ENCODE measurements at regions not wholly inside any gene's neighbourhood (a gene's known extent, or its start where the extent isn't known, plus 50 kb on each side); places are given as distances from the start of the nearest gene placed in this dataset.

DNA sequence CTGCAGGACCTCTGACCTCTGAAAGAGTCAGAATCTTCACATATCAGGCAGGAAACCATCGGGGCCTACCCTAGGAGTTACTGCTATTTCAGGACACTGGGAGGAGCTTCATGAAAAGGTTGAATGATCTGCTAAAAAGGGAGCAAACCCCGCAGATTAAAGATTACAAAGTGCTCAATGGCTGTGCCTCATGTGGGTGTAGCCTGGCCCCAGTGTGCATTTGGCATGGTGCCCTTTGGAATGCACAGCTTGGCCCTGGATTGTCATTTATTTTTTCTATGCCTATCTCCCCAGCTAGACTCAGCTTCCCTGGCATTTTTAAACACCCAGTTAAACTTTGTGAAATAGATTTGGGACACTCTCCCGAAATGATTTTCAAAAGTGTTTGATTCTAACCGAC lies 368.5 kb upstream of the SPTLC3 start:
- Histone ChIP-seq H3K4me3 (ENCODE audit: low read depth, low read length, poor library complexity, severe bottlenecking) (no peak overlapping the region), H3K27ac (ENCODE audit: low read depth, low read length, poor library complexity, severe bottlenecking) (no peak overlapping the region), H4K20me1 (ENCODE audit: insufficient read depth, low read length) (no peaks in the 10 kb centered on the region), H3K9ac (ENCODE audit: low read length) (no peak overlapping the region), H3K27me3 (ENCODE audit: insufficient read depth, low read length) (no peaks in the 10 kb centered on the region), H3K4me1 (ENCODE audit: insufficient read depth, low read length, severe bottlenecking) (no peaks in the 10 kb centered on the region), H3K36me3 (ENCODE audit: insufficient read depth, low read length) (no peaks in the 10 kb centered on the region), H3K4me2 (ENCODE audit: low read length) (no peak overlapping the region), H3F3A (ENCODE audit: insufficient read depth, low read length) (no peaks in the 10 kb centered on the region), H2AFZ (ENCODE audit: low read length) (no peak overlapping the region), H3K79me2 (ENCODE audit: insufficient read depth, low read length) (no peaks in the 10 kb centered on the region), H3K9me2 (ENCODE audit: low read depth, low read length) (no peaks in the 10 kb centered on the region), H3K9me3 (ENCODE audit: low read length) (no peaks in the 10 kb centered on the region)
- no peak for TF ChIP-seq EZH2 (IDR thresholded peaks at IDR 0.05; ENCODE audit: borderline replicate concordance, low read length)
- TF ChIP-seq, protein P1, sequence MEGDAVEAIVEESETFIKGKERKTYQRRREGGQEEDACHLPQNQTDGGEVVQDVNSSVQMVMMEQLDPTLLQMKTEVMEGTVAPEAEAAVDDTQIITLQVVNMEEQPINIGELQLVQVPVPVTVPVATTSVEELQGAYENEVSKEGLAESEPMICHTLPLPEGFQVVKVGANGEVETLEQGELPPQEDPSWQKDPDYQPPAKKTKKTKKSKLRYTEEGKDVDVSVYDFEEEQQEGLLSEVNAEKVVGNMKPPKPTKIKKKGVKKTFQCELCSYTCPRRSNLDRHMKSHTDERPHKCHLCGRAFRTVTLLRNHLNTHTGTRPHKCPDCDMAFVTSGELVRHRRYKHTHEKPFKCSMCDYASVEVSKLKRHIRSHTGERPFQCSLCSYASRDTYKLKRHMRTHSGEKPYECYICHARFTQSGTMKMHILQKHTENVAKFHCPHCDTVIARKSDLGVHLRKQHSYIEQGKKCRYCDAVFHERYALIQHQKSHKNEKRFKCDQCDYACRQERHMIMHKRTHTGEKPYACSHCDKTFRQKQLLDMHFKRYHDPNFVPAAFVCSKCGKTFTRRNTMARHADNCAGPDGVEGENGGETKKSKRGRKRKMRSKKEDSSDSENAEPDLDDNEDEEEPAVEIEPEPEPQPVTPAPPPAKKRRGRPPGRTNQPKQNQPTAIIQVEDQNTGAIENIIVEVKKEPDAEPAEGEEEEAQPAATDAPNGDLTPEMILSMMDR (IDR thresholded peaks at IDR 0.05; ENCODE audit: low read length) = no peak

DNA sequence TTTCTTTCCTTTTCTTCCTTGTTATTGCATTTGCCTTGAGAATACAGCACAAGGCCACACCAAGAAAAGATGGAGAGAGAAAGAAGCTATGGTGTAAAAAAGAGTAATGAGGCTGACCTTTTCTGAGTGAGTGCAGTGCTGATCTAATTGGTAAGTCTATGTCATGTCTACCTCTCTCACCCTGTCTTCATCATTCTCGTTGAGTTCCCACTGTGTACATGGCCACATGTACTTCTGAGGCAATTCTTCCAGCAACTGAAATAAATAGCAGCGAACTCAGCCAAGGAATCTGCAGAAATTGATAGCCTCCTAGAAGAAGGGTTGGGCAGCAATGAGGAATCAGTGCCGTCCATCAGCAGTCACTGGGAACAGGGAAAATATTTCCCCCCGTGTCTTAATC lies 367.2 kb upstream of the SPTLC3 start:
- no peak overlapping the region for H3K27ac ChIP-seq (ENCODE audit: low read depth, low read length, poor library complexity, severe bottlenecking)
- H3K4me3 ChIP-seq (ENCODE audit: low read depth, low read length, poor library complexity, severe bottlenecking) = no peak overlapping the region
- no peaks in the 10 kb centered on the region for H3K36me3 ChIP-seq (ENCODE audit: insufficient read depth, low read length)
- H3K9ac ChIP-seq (ENCODE audit: low read length) = no peak overlapping the region
- no peaks in the 10 kb centered on the region for H3K27me3 ChIP-seq (ENCODE audit: insufficient read depth, low read length)
- no peaks in the 10 kb centered on the region for H3F3A ChIP-seq (ENCODE audit: insufficient read depth, low read length)
- H3K79me2 ChIP-seq (ENCODE audit: insufficient read depth, low read length) = no peaks in the 10 kb centered on the region
- no peak for TF ChIP-seq EZH2 (IDR thresholded peaks at IDR 0.05; ENCODE audit: borderline replicate concordance, low read length)
- H3K9me2 ChIP-seq (ENCODE audit: low read depth, low read length) = no peaks in the 10 kb centered on the region
- H3K4me2 ChIP-seq (ENCODE audit: low read length) = no peak overlapping the region
- H3K4me1 ChIP-seq (ENCODE audit: insufficient read depth, low read length, severe bottlenecking) = no peaks in the 10 kb centered on the region
- no peaks in the 10 kb centered on the region for H4K20me1 ChIP-seq (ENCODE audit: insufficient read depth, low read length)
- no peak overlapping the region for H2AFZ ChIP-seq (ENCODE audit: low read length)
- no peaks in the 10 kb centered on the region for H3K9me3 ChIP-seq (ENCODE audit: low read length)

DNA sequence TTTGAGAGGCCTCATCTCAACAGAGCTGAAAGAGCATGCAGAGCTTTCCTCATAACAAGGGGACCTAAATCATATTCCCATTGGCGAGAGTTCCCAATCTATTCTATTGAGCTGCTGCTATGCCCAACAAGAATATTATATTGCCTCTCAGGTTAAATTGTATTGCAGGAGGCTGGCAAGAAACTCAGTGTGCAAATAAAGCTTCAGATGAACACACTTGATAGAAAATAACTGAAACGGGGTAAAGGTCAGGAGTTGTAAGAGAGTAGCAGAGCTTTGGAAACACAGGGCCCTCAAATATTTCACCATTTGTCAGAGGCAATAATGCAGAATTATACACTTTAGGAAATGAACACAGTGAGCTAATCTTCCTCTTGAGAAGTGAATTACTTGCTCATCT lies 364.3 kb upstream of the SPTLC3 start:
- no peak overlapping the region for H3K4me3 ChIP-seq (ENCODE audit: low read depth, low read length, poor library complexity, severe bottlenecking)
- H2AFZ ChIP-seq (ENCODE audit: low read length) = no peak overlapping the region
- no peaks in the 10 kb centered on the region for H3K9me3 ChIP-seq (ENCODE audit: low read length)
- no peak overlapping the region for H3K27ac ChIP-seq (ENCODE audit: low read depth, low read length, poor library complexity, severe bottlenecking)
- H3K79me2 ChIP-seq (ENCODE audit: insufficient read depth, low read length) = no peaks in the 10 kb centered on the region
- no peaks in the 10 kb centered on the region for H3K4me1 ChIP-seq (ENCODE audit: insufficient read depth, low read length, severe bottlenecking)
- no peaks in the 10 kb centered on the region for H3K36me3 ChIP-seq (ENCODE audit: insufficient read depth, low read length)
- H3K4me2 ChIP-seq (ENCODE audit: low read length) = no peak overlapping the region
- H3F3A ChIP-seq (ENCODE audit: insufficient read depth, low read length) = no peaks in the 10 kb centered on the region
- no peaks in the 10 kb centered on the region for H3K9me2 ChIP-seq (ENCODE audit: low read depth, low read length)
- TF ChIP-seq, protein P1 (IDR thresholded peaks at IDR 0.05; ENCODE audit: low read length) = no peak
- TF ChIP-seq EZH2 (IDR thresholded peaks at IDR 0.05; ENCODE audit: borderline replicate concordance, low read length) = no peak
- H3K27me3 ChIP-seq (ENCODE audit: insufficient read depth, low read length) = no peaks in the 10 kb centered on the region
- H4K20me1 ChIP-seq (ENCODE audit: insufficient read depth, low read length) = no peaks in the 10 kb centered on the region
- no peak overlapping the region for H3K9ac ChIP-seq (ENCODE audit: low read length)

- Histone ChIP-seq H3K9me3 (ENCODE audit: low read length) (no peaks in the 10 kb centered on the region), H3K4me2 (ENCODE audit: low read length) (no peak overlapping the region), H3K4me3 (ENCODE audit: low read depth, low read length, poor library complexity, severe bottlenecking) (no peak overlapping the region), H2AFZ (ENCODE audit: low read length) (no peak overlapping the region), H3K27ac (ENCODE audit: low read depth, low read length, poor library complexity, severe bottlenecking) (no peak overlapping the region), H3K9me2 (ENCODE audit: low read depth, low read length) (no peaks in the 10 kb centered on the region), H3K4me1 (ENCODE audit: insufficient read depth, low read length, severe bottlenecking) (no peaks in the 10 kb centered on the region), H4K20me1 (ENCODE audit: insufficient read depth, low read length) (no peaks in the 10 kb centered on the region), H3K27me3 (ENCODE audit: insufficient read depth, low read length) (no peaks in the 10 kb centered on the region), H3K79me2 (ENCODE audit: insufficient read depth, low read length) (no peaks in the 10 kb centered on the region), H3K9ac (ENCODE audit: low read length) (no peak overlapping the region), H3F3A (ENCODE audit: insufficient read depth, low read length) (no peaks in the 10 kb centered on the region), H3K36me3 (ENCODE audit: insufficient read depth, low read length) (no peaks in the 10 kb centered on the region)
- no peak for TF ChIP-seq EZH2 (IDR thresholded peaks at IDR 0.05; ENCODE audit: borderline replicate concordance, low read length)
- TF ChIP-seq, protein P1 (IDR thresholded peaks at IDR 0.05; ENCODE audit: low read length) = no peak
Measured at GRCh38 chr20:12649234-12649633, 359.5 kb upstream of the SPTLC3 start.
